Panc1 (cell line): ENCODE measurements at regions not wholly inside any gene's neighbourhood (a gene's known extent, or its start where the extent isn't known, plus 50 kb on each side); places are given as distances from the start of the nearest gene placed in this dataset.

Experiments used
- ATAC-seq: fragments of 200-7000 bp; cut with Tn5 transposase; 2 replicates; pipeline ENCODE4 v1.9.1; 2020; ENCODE audit warnings: mild to moderate bottlenecking, moderate library complexity
- BruUV-seq: library from RNA; stranded (reverse); fragments of 400-500 nt; replicated peaks from 2 replicates; lab custom pipeline; 2021; lab: Mats Ljungman, UMichigan
- CTCF ChIA-PET: fragments of 300-600 bp; sonication (Branson Sonifier 250); formaldehyde crosslinking; loops from one replicate; lab custom pipeline; 2022; ENCODE audit warnings: antibody characterized with exemption; lab: Charles Lee
- POLR2A ChIA-PET: fragments of 300-600 bp; sonication (Branson Sonifier 250); formaldehyde crosslinking; loops from one replicate; lab custom pipeline; 2022; ENCODE audit warnings: antibody characterized with exemption; lab: Charles Lee
- DNase-seq: peaks from one replicate; pipeline ENCODE4 v3.0.0-alpha.2; 2010; ENCODE audit warnings: low read depth, low spot score
- H3K27ac ChIP-seq: 2 replicates; pipeline ENCODE4 v1.5.1; 2011; ENCODE audit warnings: mild to moderate bottlenecking, low read length, inconsistent platforms
- H3K27me3 ChIP-seq: fragments of 200-500 bp; sonication (Bioruptor generic); 2 replicates; pipeline ENCODE4 v1.6.0; 2014; ENCODE audit warnings: low read length, inconsistent platforms; ENCODE audit not compliant: control insufficient read depth, insufficient read depth
- H3K36me3 ChIP-seq: fragments of 200-500 bp; sonication (Bioruptor generic); 2 replicates; pipeline ENCODE4 v1.5.1; 2014; ENCODE audit warnings: inconsistent platforms, mild to moderate bottlenecking, low read length, moderate library complexity; ENCODE audit not compliant: control insufficient read depth, insufficient read depth
- H3K4me1 ChIP-seq: 2 replicates; pipeline ENCODE4 v1.5.1; 2011; ENCODE audit warnings: inconsistent platforms, mild to moderate bottlenecking, low read length, moderate library complexity; ENCODE audit not compliant: control insufficient read depth, insufficient read depth
- H3K4me3 ChIP-seq, 2 experiments: 2 replicates each; pipeline ENCODE4 v1.5.1; 2011 to 2012; ENCODE audit warnings: low read depth in 2 of 2, low read length in 2 of 2, mild to moderate bottlenecking in 2 of 2, inconsistent platforms in 1 of 2, moderate library complexity in 1 of 2
- H3K9me3 ChIP-seq: fragments of 200-500 bp; sonication (Bioruptor generic); 2 replicates; pipeline ENCODE4 v1.5.1; 2014; ENCODE audit warnings: low read depth, mild to moderate bottlenecking, inconsistent platforms, low read length, moderate library complexity; ENCODE audit not compliant: control insufficient read depth, insufficient read depth
- POLR2AphosphoS5 ChIP-seq: IDR thresholded peaks from 2 replicates; pipeline ENCODE4 v1.6.1; 2012; ENCODE audit warnings: mild to moderate bottlenecking, low read depth, low read length, moderate library complexity
- SIN3A ChIP-seq: IDR thresholded peaks from 2 replicates; pipeline ENCODE4 v1.6.1; 2012; ENCODE audit warnings: low read depth, mild to moderate bottlenecking, low read length, moderate library complexity, borderline replicate concordance; ENCODE audit not compliant: insufficient read depth
- TCF7L2 ChIP-seq: IDR thresholded peaks from 2 replicates; pipeline ENCODE4 v1.6.1; 2011; ENCODE audit warnings: mild to moderate bottlenecking, low read depth, low read length, inconsistent platforms
- in situ Hi-C: cut with HindIII; loops from 2 replicates; pipeline ENCODE4 v1.10.0; 2016; ENCODE audit warnings: low sequenced_read_pairs, low pct_unique_long_range_greater_than_20kb
- intact Hi-C: fragments of 100-400 bp; cut with micrococcal nuclease; formaldehyde crosslinking; loops from one replicate; pipeline ENCODE4 v1.10.0; 2022; ENCODE audit not compliant: unreplicated experiment
- TF ChIP-seq, protein P1 (sequence below), 2 experiments: IDR thresholded peaks; 2 replicates each; pipeline ENCODE4 v1.6.1; 2011 to 2012; ENCODE audit warnings: low read depth in 2 of 2, control low read depth in 1 of 2, low read length in 1 of 2, mild to moderate bottlenecking in 1 of 2, moderate library complexity in 1 of 2; ENCODE audit not compliant: insufficient read depth in 1 of 2
- TF ChIP-seq, protein P2 (sequence below): fragments of 450-650 bp; IDR thresholded peaks from 2 replicates; pipeline ENCODE4 v1.5.1; 2017; ENCODE audit warnings: mild to moderate bottlenecking

DNA sequence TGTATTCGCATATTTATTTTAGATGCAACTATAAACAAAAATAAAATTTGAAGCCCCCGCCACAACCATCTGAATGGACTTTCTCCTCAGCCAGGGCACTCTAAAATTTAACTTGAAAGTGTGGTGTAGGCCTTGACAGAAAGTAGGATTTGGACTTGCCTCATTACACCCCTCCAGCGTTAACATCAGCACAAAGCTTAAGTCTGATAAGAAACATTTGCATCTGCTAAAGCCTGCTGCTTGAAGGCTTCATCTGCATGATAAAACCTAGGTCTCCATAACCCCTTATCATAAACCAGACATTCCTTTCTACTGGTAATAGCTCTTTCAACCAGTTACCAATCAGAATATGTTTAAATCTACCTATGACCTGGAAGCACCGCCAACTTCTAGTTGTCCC lies 1046.5 kb downstream of the FAT4 start:
- H3K9me3 ChIP-seq, result no peaks in the 10 kb centered on the region
- TF ChIP-seq, protein P1, sequence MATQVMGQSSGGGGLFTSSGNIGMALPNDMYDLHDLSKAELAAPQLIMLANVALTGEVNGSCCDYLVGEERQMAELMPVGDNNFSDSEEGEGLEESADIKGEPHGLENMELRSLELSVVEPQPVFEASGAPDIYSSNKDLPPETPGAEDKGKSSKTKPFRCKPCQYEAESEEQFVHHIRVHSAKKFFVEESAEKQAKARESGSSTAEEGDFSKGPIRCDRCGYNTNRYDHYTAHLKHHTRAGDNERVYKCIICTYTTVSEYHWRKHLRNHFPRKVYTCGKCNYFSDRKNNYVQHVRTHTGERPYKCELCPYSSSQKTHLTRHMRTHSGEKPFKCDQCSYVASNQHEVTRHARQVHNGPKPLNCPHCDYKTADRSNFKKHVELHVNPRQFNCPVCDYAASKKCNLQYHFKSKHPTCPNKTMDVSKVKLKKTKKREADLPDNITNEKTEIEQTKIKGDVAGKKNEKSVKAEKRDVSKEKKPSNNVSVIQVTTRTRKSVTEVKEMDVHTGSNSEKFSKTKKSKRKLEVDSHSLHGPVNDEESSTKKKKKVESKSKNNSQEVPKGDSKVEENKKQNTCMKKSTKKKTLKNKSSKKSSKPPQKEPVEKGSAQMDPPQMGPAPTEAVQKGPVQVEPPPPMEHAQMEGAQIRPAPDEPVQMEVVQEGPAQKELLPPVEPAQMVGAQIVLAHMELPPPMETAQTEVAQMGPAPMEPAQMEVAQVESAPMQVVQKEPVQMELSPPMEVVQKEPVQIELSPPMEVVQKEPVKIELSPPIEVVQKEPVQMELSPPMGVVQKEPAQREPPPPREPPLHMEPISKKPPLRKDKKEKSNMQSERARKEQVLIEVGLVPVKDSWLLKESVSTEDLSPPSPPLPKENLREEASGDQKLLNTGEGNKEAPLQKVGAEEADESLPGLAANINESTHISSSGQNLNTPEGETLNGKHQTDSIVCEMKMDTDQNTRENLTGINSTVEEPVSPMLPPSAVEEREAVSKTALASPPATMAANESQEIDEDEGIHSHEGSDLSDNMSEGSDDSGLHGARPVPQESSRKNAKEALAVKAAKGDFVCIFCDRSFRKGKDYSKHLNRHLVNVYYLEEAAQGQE (IDR thresholded peaks at IDR 0.05; ENCODE audit: insufficient read depth in 1 of 2, low read depth in 2 of 2, low read length in 1 of 2), result no peak
- TF ChIP-seq, protein P2, sequence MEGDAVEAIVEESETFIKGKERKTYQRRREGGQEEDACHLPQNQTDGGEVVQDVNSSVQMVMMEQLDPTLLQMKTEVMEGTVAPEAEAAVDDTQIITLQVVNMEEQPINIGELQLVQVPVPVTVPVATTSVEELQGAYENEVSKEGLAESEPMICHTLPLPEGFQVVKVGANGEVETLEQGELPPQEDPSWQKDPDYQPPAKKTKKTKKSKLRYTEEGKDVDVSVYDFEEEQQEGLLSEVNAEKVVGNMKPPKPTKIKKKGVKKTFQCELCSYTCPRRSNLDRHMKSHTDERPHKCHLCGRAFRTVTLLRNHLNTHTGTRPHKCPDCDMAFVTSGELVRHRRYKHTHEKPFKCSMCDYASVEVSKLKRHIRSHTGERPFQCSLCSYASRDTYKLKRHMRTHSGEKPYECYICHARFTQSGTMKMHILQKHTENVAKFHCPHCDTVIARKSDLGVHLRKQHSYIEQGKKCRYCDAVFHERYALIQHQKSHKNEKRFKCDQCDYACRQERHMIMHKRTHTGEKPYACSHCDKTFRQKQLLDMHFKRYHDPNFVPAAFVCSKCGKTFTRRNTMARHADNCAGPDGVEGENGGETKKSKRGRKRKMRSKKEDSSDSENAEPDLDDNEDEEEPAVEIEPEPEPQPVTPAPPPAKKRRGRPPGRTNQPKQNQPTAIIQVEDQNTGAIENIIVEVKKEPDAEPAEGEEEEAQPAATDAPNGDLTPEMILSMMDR, result no peak
- TF ChIP-seq SIN3A (no peak), POLR2AphosphoS5 (no peak), TCF7L2 (no peak)
- ATAC-seq (no peak), DNase-seq (no peak)
- ChIA-PET CTCF (no interaction called here), POLR2A (no interaction called here)
- H3K36me3 ChIP-seq, result no peaks in the 10 kb centered on the region
- no peaks in the 10 kb centered on the region for H3K4me1 ChIP-seq
- BruUV-seq, result no TSS peak
- H3K27ac ChIP-seq, result no peak overlapping the region
- H3K4me3 ChIP-seq, result no peak overlapping the region
- in situ Hi-C loops (no loop called here), intact Hi-C loops (no loop called here)
- no peaks in the 10 kb centered on the region for H3K27me3 ChIP-seq

DNA sequence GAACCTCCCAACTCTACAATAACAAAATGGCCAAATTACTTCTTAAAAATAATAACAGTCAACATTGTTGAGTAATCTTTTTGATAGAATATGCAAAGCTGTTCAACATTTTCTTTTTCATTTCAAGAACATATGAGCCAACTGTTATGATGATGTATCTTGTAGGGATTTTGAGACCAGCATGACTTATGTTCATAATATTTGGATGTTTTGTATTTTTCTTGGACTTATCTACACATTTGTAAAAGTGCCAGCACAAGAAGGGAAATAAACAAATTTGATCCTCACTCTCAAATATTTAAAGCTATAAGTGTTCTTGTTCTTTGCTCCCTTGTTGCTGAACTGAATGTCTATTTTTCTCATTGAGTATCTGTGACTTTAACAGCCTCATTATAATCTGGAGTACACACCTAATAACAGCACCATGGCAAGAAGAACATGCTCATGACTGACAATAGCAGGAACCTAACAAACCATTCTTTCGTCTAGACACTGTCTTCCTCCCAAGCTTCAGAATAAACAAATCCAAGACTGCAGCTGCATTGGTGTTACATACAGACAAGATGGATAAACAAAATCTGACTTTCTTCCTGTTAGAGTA lies 1049.7 kb downstream of the FAT4 start:
- H3K4me3 ChIP-seq, result no peak overlapping the region
- H3K27ac ChIP-seq, result no peak overlapping the region
- no peak for DNase-seq
- H3K4me1 ChIP-seq, result no peaks in the 10 kb centered on the region
- BruUV-seq, result no TSS peak
- ATAC-seq, result no peak
- intact Hi-C loops, result no loop called here
- no peaks in the 10 kb centered on the region for H3K9me3 ChIP-seq
- H3K27me3 ChIP-seq, result no peaks in the 10 kb centered on the region
- TF ChIP-seq, protein P2, result no peak
- TF ChIP-seq, protein P1 (IDR thresholded peaks at IDR 0.05; ENCODE audit: insufficient read depth in 1 of 2, low read depth in 2 of 2, low read length in 1 of 2), result no peak
- no peak for TF ChIP-seq POLR2AphosphoS5
- no peak for TF ChIP-seq TCF7L2
- no peak for TF ChIP-seq SIN3A
- ChIA-PET POLR2A (no interaction called here), CTCF (no interaction called here)
- no peaks in the 10 kb centered on the region for H3K36me3 ChIP-seq
- in situ Hi-C loops, result no loop called here
